ENCODE measurements at regions not wholly inside any gene's neighbourhood (a gene's known extent, or its start where the extent isn't known, plus 50 kb on each side); places are given as distances from the start of the nearest gene placed in this dataset.
"Not testable (repeated sequence)": the region's sequence is repeated elsewhere in the genome, so short reads cannot be mapped to it uniquely, and the experiment has no call there.

GRCh38 chr5:53277491-53277890 is 167.9 kb upstream of the MOCS2 start:
- DNase-seq: no peak

- DNase-seq: no peak
These were observed 178.0 kb upstream of the MOCS2 start for GRCh38 chr5:53287573-53287972.

- no peak for DNase-seq
These were observed 179.0 kb upstream of the MOCS2 start for GRCh38 chr5:53288511-53288910.

- DNase-seq: no peak
These were observed 181.5 kb upstream of the MOCS2 start for GRCh38 chr5:53291047-53291446.

- no peak for DNase-seq
These were observed 182.0 kb upstream of the MOCS2 start for GRCh38 chr5:53291528-53291927.

DNA sequence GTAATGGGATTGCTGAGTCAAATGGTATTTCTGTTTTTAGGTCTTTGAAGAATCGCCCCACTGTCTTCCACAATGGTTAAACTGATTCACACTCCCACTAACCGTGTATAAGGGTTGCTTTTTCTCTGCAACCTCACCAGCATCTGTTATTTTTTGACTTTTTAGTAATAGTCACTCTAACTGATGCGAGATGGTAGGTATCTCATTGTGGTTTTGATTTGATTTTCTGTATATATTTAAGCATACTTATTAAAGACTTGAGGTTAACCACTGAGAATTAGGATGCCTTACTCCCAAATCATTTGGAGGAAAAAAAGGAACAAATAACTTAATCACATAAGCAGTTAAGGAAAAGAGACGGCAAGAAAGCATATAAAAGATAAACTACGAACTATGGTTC is 181.6 kb upstream of the FST start:
- DNase-seq: no peak

DNA sequence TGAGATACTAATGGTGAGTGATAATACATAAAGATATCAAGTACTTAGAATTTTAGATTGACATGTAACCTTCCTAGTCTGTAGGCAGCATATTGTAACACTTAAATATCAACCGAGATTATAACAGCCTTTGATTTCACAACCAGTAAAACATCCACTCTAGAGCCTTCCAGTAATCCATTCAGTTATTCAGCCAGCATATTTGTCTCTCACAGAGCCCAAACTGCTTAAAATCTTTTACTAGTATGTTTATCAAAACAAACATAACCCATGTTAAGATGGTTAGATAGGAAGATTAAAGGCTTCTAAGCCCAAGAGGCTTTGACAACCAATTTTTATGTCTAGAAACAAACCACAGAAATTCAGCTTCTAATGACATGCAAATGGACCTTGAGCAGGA is 177.9 kb upstream of the FST start:
- no peak for DNase-seq

DNA sequence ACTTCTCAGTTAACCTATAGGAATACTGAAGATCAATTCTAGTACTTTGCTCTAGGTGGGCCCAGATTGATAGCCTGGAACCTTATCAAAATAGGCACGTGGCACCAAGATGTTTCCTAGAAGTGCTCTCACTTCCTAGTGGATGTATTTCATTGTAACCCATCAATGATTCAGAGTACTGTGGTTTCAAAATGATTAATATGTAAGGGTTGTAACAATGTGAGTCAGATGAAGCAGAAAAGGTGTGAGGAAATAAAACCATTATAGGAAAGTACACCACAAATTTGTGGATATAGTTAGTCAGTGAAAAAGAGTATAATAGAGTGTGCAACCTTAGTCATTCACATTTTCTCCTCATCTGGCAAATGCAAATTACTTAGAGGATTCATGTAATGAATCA is 177.3 kb upstream of the FST start:
- DNase-seq: no peak

- DNase-seq: not testable (repeated sequence)
These were observed 175.1 kb upstream of the FST start for GRCh38 chr5:53305316-53305715.

- DNase-seq: no peak
These were observed 170.8 kb upstream of the FST start for GRCh38 chr5:53309653-53310052.

GRCh38 chr5:53311681-53312080 is 168.7 kb upstream of the FST start:
- no peak for DNase-seq

DNA sequence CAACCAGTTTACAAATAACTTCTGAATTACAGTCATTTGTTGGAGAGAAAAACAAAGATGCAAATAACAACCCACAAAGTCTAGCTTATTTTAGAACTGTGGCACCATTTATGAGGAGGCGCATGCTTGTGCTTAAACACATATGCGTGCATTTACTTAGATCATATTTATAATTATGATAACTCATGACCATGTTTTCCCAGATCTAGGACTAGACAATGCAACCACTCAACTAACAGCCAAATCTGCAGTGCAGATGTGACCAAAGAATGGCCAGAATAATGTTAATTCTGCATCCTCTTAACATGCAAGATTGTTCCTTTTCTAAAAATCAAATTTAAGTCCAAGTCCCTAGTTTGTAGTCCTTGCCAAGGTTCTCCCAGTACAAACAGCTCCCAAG is 167.3 kb upstream of the FST start:
- DNase-seq: no peak

- DNase-seq: no peak
These were observed 162.1 kb upstream of the FST start for GRCh38 chr5:53318303-53318702.

GRCh38 chr5:53319315-53319714 is 161.1 kb upstream of the FST start:
- DNase-seq: no peak

DNA sequence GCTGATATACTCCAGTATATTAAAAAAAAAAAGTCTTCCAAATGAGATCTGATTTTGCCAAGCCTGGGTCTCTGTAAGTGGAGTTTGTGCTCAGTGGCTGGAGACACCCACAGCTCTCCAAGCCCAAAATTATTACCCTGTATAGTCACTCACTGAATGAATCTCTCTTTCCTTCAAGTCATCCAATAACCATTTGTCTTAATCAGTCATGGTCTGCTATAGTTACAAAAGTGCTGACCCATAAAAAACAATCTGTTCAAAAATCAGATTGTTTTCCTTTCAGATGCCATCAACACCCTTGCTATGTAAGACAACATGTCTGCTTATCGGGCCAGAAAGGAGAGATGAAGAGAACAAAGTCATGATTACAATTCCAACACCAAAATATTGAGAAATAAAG is 159.4 kb upstream of the FST start:
- no peak for DNase-seq

GRCh38 chr5:53321721-53322120 is 158.7 kb upstream of the FST start:
- DNase-seq: no peak

- no peak for DNase-seq
These were observed 158.2 kb upstream of the FST start for GRCh38 chr5:53322257-53322656.

- DNase-seq: no peak
These were observed 156.9 kb upstream of the FST start for GRCh38 chr5:53323511-53323910.

DNA sequence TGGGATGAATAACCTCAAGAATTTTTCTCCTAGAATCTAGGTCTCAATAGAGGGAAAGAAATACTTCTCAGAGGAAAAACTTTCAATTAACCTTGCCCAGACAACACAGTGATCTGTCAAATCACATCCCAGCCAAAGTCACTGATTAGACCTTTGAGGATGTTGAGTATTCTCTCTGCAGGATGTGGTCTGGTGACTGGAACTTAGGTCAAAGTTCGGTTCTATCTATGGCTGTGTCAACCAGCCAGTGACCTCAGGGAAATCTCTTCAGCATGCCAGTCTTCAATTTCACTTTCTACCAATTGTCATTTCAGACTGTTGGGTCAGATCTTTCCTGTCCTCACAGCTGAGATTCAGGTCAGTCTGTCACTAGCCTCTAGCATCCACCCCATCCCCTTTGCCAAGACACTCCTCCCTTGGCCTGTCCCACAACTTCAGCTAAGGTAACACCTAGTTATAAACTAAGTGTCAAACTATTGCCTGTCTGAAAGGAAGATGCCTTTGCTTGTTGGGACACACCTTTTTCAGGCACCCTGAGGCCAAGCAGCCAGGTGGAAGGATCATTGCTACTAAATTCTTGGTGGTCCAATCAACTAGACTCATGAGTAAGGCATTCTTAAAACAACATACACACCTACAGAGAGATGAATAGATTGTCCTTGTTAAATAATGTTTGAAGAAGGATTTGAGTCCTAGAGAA is 156.3 kb upstream of the FST start:
- DNase-seq: no peak

GRCh38 chr5:53326424-53327153 is 153.8 kb upstream of the FST start:
- DNase-seq: no peak

DNA sequence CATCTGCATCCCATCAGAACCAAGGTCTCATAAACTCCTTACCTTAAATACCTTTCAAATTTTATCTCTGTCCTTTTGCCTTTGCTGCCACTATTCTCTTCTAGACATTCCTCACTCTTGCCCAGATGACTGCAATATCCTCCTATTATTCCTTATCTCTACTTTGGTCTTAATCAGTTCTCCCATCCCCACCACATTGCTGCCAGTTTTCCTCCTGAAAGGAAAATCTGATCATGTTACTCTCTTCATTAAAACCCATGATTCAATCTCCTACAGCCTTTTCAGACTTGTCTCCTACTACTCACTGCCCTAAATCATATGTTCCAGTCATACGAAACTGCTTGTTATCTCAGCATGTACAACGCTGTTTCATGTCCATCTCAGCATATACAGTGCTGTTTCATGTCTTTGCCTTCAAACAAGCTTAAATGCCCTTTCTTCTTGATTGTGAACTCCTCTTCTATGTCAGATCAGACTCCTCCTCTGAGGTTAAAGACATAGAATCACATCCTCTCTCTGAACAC is 152.6 kb upstream of the FST start:
- DNase-seq: no peak

DNA sequence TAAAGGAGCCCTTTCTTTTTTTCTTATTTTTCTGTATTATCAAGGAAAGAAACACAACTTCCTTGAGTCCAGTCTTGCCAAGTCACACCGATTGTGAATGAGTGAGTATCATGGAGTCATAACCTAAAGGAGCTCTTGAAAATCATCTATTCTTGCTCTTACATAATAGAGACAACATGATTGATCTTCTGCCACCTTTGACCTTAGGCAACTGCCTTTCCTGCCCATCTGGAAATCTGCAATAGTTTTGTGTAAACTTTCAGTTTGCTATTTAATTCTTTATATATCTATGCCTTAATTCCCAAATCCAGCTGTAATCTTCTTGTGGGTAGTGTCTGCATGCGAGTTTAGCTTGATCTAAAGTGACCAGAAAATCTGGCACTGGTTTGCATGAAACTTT is 149.9 kb upstream of the FST start:
- no peak for DNase-seq

- DNase-seq: no peak
These were observed 149.0 kb upstream of the FST start for GRCh38 chr5:53331463-53331862.

DNA sequence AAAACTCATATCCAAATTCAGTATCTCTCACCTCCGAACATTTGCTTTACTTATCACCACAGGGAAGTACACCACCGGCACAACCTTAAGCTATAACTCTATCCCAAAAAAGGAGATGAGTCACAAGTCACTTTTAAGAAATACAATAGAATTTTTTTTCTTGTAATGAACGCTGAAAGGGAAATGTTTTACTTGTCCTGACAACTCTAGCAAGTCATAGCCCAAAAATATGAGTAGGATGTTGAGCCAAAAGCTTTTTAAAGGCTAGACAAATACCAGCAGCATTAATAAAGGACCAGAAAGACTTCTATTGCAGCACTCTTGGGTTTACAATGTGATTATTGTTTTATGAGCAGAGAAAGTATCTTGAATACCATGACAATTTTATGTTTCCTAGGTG is 147.3 kb upstream of the FST start:
- DNase-seq: no peak

Data from NCI-H446 (cell line).